SK-N-SH treated with all-trans-retinoic acid at 6 μM for 48 hours (cell line): ENCODE measurements at regions not wholly inside any gene's neighbourhood (a gene's known extent, or its start where the extent isn't known, plus 50 kb on each side); places are given as distances from the start of the nearest gene placed in this dataset.

Experiments used
- ATAC-seq: fragments of 200-7000 bp; cut with Tn5 transposase; 3 replicates; pipeline ENCODE4 v1.9.1; 2020; ENCODE audit warnings: mild to moderate bottlenecking, moderate library complexity
- ARNTL ChIP-seq: fragments of 450-650 bp; formaldehyde crosslinking; IDR thresholded peaks from 2 replicates; pipeline ENCODE4 v1.5.0; 2020; ENCODE audit warnings: low read depth, mild to moderate bottlenecking, moderate library complexity, borderline replicate concordance
- BACH2 ChIP-seq: fragments of 250-450 bp; sonication (Bioruptor Pico); IDR thresholded peaks from 2 replicates; pipeline ENCODE4 v1.9.0; 2021; ENCODE audit warnings: mild to moderate bottlenecking, borderline replicate concordance
- CREB5 ChIP-seq: fragments of 250-450 bp; sonication (Bioruptor Pico); IDR thresholded peaks from 2 replicates; pipeline ENCODE4 v1.5.1; 2020; ENCODE audit warnings: low read depth, mild to moderate bottlenecking, moderate library complexity
- CSDC2 ChIP-seq: fragments of 250-450 bp; sonication (Bioruptor Pico); IDR thresholded peaks from 2 replicates; pipeline ENCODE4 v1.5.0; 2020; ENCODE audit warnings: mild to moderate bottlenecking, moderate library complexity
- CSRNP3 ChIP-seq: fragments of 250-450 bp; sonication (Bioruptor Pico); IDR thresholded peaks from 2 replicates; pipeline ENCODE4 v1.5.1; 2021; ENCODE audit warnings: mild to moderate bottlenecking, moderate library complexity
- ESRRG ChIP-seq: fragments of 250-450 bp; sonication (Bioruptor Pico); IDR thresholded peaks from 2 replicates; pipeline ENCODE4 v1.6.1; 2021; ENCODE audit warnings: mild to moderate bottlenecking
- GLIS3 ChIP-seq: fragments of 250-450 bp; sonication (Bioruptor Pico); IDR thresholded peaks from 2 replicates; pipeline ENCODE4 v1.5.0; 2020; ENCODE audit warnings: mild to moderate bottlenecking, moderate library complexity
- ISL1 ChIP-seq: fragments of 250-450 bp; sonication (Bioruptor Pico); IDR thresholded peaks from 2 replicates; pipeline ENCODE4 v2.1.2; 2022; ENCODE audit warnings: mild to moderate bottlenecking, moderate library complexity
- OSR1 ChIP-seq: fragments of 250-450 bp; sonication (Bioruptor Pico); IDR thresholded peaks from 2 replicates; pipeline ENCODE4 v1.8.0; 2022; ENCODE audit warnings: moderate library complexity, mild to moderate bottlenecking, inconsistent platforms
- PATZ1 ChIP-seq: fragments of 250-450 bp; sonication (Bioruptor Pico); IDR thresholded peaks from 2 replicates; pipeline ENCODE4 v1.8.0; 2020; ENCODE audit warnings: mild to moderate bottlenecking, moderate library complexity, borderline replicate concordance
- POU6F1 ChIP-seq: fragments of 250-450 bp; sonication (Bioruptor Pico); IDR thresholded peaks from 2 replicates; pipeline ENCODE4 v1.8.0; 2021; ENCODE audit warnings: low read depth, mild to moderate bottlenecking, moderate library complexity, borderline replicate concordance
- PPARA ChIP-seq: fragments of 250-450 bp; sonication (Bioruptor Pico); IDR thresholded peaks from 2 replicates; pipeline ENCODE4 v1.5.0; 2020; ENCODE audit warnings: mild to moderate bottlenecking, borderline replicate concordance
- RARB ChIP-seq: fragments of 250-450 bp; sonication (Bioruptor Pico); IDR thresholded peaks from 2 replicates; pipeline ENCODE4 v1.8.0; 2021; ENCODE audit warnings: mild to moderate bottlenecking, moderate library complexity
- SNAI2 ChIP-seq: fragments of 250-450 bp; sonication (Bioruptor Pico); IDR thresholded peaks from 2 replicates; pipeline ENCODE4 v1.5.0; 2020; ENCODE audit warnings: mild to moderate bottlenecking, moderate library complexity
- TCF4 ChIP-seq: fragments of 250-450 bp; sonication (Bioruptor Pico); IDR thresholded peaks from 2 replicates; pipeline ENCODE4 v1.8.0; 2021; ENCODE audit warnings: mild to moderate bottlenecking, moderate library complexity, borderline replicate concordance
- TOX ChIP-seq: fragments of 250-450 bp; sonication (Bioruptor Pico); IDR thresholded peaks from 2 replicates; pipeline ENCODE4 v1.8.0; 2021; ENCODE audit warnings: mild to moderate bottlenecking, moderate library complexity, borderline replicate concordance
- TSHZ2 ChIP-seq: fragments of 250-450 bp; sonication (Bioruptor Pico); IDR thresholded peaks from 2 replicates; pipeline ENCODE4 v1.5.0; 2020; ENCODE audit warnings: mild to moderate bottlenecking, moderate library complexity
- ZC3H10 ChIP-seq: fragments of 250-450 bp; sonication (Bioruptor Pico); IDR thresholded peaks from 2 replicates; pipeline ENCODE4 v1.5.1; 2021; ENCODE audit warnings: mild to moderate bottlenecking, moderate library complexity
- ZFP3 ChIP-seq: fragments of 250-450 bp; sonication (Bioruptor Pico); IDR thresholded peaks from 2 replicates; pipeline ENCODE4 v1.5.0; 2020; ENCODE audit warnings: mild to moderate bottlenecking, moderate library complexity
- ZFP30 ChIP-seq: fragments of 450-650 bp; formaldehyde crosslinking; IDR thresholded peaks from 2 replicates; pipeline ENCODE4 v1.5.0; 2022; ENCODE audit warnings: mild to moderate bottlenecking, moderate library complexity
- ZNF565 ChIP-seq: fragments of 450-650 bp; formaldehyde crosslinking; conservative IDR thresholded peaks from 2 replicates; pipeline ENCODE4 v1.5.0; 2020; ENCODE audit warnings: low read depth, mild to moderate bottlenecking, moderate library complexity
- ZNF70 ChIP-seq: fragments of 450-650 bp; formaldehyde crosslinking; IDR thresholded peaks from 2 replicates; pipeline ENCODE4 v1.5.0; 2020; ENCODE audit warnings: mild to moderate bottlenecking, moderate library complexity
- ZNF8 ChIP-seq: fragments of 450-650 bp; formaldehyde crosslinking; IDR thresholded peaks from 2 replicates; pipeline ENCODE4 v1.5.0; 2020; ENCODE audit warnings: mild to moderate bottlenecking, moderate library complexity

GRCh38 chr2:220935789-220936321 is 636.2 kb downstream of the EPHA4 start:
- TF ChIP-seq RARB = no peak
- ATAC-seq = no peak

- ATAC-seq = no peak
- no peak for TF ChIP-seq OSR1 (CRISPR knock-in tag)
- no peak for TF ChIP-seq CSRNP3
- TF ChIP-seq ESRRG (CRISPR knock-in tag) = no peak
- no peak for TF ChIP-seq TOX (CRISPR knock-in tag)
- no peak for TF ChIP-seq POU6F1
- no peak for TF ChIP-seq ISL1 (CRISPR knock-in tag)
- no peak for TF ChIP-seq PATZ1 (CRISPR knock-in tag)
- TF ChIP-seq ZNF565 (CRISPR knock-in tag) = no peak
- TF ChIP-seq ZC3H10 (CRISPR knock-in tag) = no peak
- no peak for TF ChIP-seq TSHZ2 (CRISPR knock-in tag)
- no peak for TF ChIP-seq ZNF8 (CRISPR knock-in tag)
- TF ChIP-seq ZFP30 (CRISPR knock-in tag) = no peak
- no peak for TF ChIP-seq PPARA (CRISPR knock-in tag)
- TF ChIP-seq BACH2 = no peak
- no peak for TF ChIP-seq CSDC2 (CRISPR knock-in tag)
- no peak for TF ChIP-seq ZFP3 (CRISPR knock-in tag)
- TF ChIP-seq CREB5 (CRISPR knock-in tag) = no peak
- no peak for TF ChIP-seq SNAI2
- TF ChIP-seq RARB = no peak
- no peak for TF ChIP-seq TCF4 (CRISPR knock-in tag)
These were observed 635.4 kb downstream of the EPHA4 start for GRCh38 chr2:220936641-220937197.

GRCh38 chr2:220937245-220937644 is 634.9 kb downstream of the EPHA4 start:
- no peak for ATAC-seq
- TF ChIP-seq GLIS3 (CRISPR knock-in tag) = no peak
- no peak for TF ChIP-seq ZC3H10 (CRISPR knock-in tag)
- TF ChIP-seq ZNF70 (CRISPR knock-in tag) = no peak
- TF ChIP-seq TCF4 (CRISPR knock-in tag) = no peak
- no peak for TF ChIP-seq SNAI2
- TF ChIP-seq ARNTL (CRISPR knock-in tag) = no peak
- no peak for TF ChIP-seq CREB5 (CRISPR knock-in tag)
- TF ChIP-seq BACH2 = no peak
- no peak for TF ChIP-seq TOX (CRISPR knock-in tag)
- TF ChIP-seq ZNF565 (CRISPR knock-in tag) = no peak
- TF ChIP-seq CSRNP3 = no peak
- TF ChIP-seq PATZ1 (CRISPR knock-in tag) = no peak
- TF ChIP-seq ESRRG (CRISPR knock-in tag) = no peak
